Brain pericyte (primary cell): ENCODE measurements at regions not wholly inside any gene's neighbourhood (a gene's known extent, or its start where the extent isn't known, plus 50 kb on each side); places are given as distances from the start of the nearest gene placed in this dataset.

Source experiments
- DNase-seq: peaks from one replicate; pipeline ENCODE4 v3.0.0-alpha.2; 2012; ENCODE audit warnings: low read depth, low spot score

DNA sequence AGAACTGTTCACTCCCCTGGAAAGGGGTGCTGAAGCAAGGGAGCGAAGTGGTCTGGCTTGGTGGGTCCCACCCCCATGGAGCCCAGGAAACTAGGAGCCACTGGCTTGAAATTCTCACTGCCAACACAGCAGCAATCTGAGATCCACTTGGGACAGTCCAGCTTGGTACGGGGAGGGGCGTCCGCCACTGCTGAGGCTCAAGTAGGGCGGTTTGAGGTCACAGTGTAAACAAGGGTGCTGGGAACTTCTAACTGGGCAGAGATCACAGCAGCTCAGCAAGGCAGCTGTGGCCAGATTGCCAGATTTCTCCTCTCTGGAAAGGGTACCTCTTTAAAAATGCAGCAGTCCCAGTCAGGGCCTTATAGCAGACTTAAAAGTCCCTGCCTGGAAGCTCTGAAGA lies 53.9 kb upstream of the GALNTL6 start:
- DNase-seq, result no peak

DNA sequence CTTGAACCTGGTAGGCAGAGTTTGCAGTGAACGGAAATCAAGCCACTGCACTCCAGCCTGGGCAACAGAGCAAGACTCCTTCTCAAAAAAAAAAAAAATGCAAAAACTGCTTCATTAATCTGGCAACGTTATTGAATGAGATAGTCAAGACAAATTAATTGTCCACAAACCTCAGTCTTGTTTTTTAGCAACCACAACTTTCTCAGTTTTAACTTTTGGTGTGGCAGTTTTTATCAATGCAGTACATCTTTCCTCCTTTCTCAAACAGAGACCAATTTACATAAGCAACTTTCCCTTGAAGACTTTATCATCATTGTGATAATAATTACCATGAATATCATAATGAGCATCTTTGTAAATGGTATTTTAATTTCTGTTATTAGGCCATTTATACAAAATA lies 61.7 kb upstream of the GALNTL6 start:
- no peak for DNase-seq

DNA sequence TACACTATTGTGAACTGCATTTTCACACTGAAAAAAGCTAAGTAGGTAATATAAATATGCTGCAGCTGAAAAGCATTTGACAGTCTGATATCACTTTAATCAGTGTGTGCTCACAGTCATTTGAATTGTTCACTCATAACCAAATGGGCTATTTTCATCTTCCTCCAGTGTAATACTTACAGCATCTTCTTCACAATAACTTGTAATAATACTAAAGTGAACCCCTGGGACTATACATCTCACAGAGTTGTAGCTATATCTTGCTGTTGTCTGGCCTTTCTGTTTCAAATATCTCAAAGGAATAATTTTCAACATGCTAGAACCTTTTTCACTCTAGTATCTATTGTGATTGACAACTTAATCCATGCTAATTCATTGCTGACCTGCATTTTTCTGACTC lies 66.8 kb upstream of the GALNTL6 start:
- no peak for DNase-seq

DNA sequence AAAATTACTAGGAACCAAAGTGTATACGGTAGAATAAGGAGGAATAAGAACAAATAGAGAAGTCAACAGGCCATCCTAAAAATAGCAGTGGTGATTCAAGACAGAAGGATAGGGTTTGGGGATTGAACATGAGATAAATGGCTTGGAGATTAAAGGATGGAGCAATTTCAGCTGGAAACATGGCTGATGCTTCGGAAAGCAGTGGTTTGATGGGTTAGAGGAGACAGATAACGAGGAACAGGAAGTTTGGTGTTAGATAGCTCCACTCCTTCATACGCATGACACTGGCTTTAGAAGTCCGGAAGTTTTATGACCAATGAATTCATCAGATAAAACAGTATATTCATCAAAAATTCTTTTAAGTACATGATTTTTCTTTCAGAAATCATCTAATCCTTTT lies 70.8 kb upstream of the GALNTL6 start:
- DNase-seq, result no peak

DNA sequence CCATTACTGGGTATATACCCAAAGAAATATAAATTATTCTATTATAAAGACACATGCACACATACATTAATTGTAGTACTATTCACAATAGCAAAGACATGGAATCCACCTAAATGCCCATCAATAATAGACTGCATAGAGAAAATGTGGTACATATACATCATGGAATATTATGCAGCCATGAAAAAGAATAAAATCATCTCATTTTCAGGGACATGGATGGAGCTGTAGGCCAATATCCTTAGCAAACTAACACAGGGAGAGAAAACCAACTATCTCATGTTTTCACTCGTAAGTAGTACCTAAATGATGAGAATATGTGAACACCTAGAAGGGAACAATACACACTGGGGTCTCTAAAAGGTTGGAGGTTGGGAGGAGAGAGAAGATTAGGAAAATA lies 86.0 kb upstream of the GALNTL6 start:
- no peak for DNase-seq

DNA sequence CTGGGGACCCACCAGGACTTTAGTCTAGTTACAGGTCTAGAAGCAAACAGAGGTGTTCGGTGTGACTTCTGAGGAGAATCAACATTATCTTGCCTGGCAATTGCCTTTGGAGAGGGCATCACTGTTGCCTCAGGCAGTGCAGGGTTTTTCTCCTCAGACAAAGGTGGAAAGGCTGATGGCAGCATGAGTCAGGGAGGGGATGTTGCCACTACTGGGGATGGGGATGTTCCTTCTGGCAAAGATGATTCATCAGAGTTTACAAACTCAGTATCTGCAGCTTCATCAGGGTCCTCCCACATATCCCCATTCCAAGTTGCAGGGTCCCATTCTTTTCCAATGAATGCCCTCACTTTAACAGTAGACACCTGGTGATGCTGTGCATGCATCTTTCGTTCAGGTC lies 91.3 kb upstream of the GALNTL6 start:
- DNase-seq, result no peak

DNA sequence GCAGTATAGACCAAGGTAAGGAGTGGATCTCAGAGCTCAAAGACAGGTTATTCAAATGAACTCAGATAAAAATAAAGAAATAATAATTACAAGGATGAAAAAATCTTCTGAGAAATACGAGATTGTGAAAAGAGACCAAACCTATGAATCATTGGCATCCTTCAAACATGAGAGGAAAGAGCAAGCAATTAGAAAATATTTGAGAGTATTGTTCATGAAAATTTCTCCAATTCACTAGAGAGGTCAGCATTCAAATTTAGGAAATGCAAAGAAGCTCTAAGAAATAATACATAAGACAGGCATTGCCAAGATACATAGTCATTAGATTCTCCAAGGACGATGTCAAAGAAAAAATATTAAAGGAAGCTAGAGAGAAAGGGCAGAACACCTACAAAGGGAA lies 93.5 kb upstream of the GALNTL6 start:
- DNase-seq, result no peak

DNA sequence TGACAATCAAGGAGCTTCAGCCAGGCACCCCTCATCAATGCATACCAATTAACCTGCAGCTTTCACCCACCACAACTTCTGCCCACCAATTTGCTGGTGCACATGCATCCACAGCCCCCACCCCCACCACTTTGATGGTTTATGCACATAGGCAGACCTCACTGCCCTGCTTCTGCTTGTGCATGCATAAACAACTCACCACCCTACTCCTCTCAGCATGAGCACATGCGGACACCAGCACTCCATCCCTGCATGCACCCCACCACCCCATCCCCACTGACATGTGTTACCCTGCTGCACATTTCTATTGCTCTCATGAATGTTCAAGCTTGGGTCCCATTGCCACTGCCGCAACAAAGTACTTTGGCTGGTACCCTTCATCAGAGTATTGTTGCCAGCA lies 94.5 kb upstream of the GALNTL6 start:
- no peak for DNase-seq

DNA sequence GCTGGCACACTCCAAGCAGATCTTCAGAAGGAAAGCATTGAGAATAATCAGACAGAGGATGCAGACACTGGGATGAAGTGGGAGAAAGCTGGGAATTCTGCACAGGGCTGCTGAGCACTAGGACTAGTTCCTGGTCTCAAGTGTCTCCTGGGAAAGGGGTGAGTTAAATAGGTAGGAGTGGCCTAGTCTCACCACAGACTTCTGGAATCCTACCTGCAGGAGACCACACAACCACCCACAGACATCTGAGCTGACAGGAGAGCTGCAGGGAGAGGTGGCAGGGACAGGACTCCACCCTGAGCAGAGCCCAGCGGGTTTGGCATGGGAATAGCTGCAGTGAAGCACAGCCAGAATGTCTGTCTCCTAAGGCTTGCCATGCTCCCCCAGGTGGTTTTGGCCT lies 95.1 kb upstream of the GALNTL6 start:
- DNase-seq, result no peak

DNA sequence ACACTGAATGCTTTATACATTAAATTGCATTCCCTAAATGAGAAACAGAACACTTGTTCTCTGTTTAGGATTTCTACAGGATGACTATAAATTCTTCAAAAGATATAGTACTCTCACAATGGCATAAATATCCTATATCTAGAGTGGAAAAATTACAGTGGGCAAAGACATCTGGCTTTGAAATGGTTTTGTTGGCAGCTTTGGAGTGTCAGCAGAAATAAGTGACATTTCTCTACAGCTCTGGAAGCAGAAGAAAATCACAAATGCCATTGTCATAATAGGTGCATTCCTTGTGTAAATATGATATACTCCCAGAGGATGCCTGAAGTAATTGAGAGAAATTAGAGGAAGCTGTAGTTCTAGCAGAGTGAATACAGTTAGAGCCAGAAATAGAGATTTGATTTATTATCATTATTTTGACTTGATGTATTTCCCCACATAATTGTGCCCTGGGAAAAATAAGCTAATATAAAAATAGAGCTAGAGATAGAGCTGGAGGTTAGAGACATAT lies 95.9 kb upstream of the GALNTL6 start:
- no peak for DNase-seq

DNA sequence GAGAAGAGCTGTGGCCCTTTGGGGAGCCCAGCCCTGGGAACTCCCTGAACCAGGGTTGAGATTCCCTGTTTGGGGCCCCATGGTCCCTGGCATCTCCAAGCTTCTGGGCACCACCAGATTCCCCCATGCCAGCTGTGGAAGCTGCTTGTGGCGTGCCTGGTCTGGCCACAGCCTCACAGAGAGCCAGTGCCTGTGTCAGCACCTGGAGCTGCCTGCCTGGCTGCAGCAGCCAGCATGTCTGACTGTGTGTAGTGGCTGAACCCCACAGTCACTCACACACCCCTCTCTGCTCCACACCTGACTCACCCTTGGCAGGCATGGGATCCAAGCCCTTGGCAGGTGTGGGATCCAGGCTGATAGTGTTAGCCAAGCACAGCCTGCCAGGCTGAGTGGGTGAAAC lies 97.2 kb upstream of the GALNTL6 start:
- no peak for DNase-seq

DNA sequence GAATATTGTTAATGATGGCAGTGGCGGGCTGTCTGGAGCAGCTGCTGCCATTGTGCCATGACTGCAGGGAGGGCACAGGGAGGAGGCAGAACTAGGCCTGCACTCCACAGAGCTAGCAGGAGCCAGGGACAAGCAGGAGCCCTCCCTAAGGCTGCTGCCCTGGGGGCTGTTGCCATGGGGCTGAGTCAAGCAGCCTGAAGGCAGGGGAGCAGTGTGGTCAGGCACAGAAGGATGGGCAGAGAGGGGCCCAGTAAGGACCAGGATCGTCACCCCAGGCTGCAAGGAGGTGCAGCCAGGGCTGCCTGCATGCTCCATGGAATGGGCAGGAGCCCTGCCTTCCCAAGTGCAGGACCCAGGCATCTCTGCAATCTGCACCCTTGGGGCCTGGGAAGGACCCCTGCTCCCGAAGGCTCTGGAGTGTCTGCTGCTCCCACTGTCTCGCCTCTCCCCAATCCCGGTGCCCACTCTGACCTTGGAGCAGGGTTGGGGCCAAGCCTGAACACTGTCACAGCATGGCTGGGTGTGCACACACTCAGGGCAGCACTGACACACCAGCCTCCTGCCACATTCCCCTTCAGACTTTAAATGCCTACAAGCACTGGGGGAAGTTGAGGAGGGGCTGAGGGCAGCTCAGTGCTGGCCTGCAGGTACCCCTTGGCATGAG lies 98.3 kb upstream of the GALNTL6 start:
- DNase-seq, result no peak

DNA sequence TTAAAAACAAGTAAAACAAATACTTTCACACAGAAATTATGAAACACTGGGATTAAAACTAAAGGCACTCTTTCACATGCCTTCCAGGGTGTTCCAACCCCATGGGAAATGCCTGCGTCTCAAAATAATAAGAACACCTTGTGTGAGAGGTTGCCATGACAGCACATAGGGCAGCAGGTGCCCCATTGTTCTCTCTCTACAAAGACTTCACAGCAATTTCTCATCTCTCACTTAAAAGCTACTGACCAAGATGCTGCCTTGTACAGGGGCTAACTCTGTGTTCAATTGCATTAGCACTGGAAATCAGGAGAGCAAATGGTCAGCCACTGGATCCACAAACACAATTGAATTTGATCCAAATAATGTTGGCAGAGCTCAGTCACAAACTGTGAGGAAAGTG lies 102.5 kb upstream of the GALNTL6 start:
- DNase-seq, result no peak

DNA sequence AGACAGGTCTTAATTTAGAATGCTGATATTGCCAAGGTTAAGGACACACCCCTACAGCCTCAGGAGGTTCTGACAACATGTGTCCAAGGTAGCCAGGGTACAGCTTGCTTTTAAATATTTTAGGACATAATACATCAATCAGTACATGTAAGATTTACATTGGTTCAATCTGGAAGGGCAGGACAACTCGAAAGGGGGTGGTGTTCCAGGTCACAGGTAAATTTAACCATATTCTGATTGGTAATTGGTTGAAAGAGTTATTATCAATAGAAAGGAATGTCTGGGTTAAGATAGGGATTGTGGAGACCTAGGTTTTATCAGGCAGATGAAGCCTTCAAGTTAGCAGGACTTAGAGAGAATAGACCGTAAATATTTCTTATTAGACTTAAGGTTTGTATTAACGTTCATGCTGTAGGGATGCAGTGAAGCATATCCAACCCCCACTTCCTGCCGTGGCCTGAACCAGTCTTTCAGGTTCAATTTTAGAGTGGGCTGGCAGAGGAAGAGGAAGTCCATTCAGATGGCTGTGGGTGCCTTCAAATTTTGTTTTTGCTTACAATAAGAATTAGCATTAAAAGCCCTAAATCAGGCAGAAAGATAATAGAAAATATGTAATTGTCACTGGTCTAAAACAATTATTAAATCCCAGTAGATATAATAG lies 136.5 kb upstream of the GALNTL6 start:
- no peak for DNase-seq

DNA sequence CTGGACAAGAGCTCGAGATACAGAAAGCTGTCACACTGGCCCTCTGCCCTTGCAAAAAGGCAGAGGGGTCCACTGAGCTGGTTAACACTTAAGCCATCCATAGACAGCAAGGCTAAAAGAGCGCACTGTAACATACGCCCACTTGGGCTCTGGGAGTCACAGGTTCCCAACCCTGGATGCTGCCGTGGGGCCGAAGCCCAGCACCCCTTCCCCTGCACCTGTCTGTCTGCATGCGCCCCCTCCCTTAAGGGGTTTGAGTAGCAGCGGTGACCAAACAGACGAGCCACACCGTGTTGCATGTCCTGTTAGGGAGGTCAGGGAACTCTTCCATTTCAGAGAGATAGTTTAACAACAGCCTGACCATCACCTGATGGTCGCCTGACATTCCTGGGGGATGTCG lies 138.4 kb upstream of the GALNTL6 start:
- no peak for DNase-seq

DNA sequence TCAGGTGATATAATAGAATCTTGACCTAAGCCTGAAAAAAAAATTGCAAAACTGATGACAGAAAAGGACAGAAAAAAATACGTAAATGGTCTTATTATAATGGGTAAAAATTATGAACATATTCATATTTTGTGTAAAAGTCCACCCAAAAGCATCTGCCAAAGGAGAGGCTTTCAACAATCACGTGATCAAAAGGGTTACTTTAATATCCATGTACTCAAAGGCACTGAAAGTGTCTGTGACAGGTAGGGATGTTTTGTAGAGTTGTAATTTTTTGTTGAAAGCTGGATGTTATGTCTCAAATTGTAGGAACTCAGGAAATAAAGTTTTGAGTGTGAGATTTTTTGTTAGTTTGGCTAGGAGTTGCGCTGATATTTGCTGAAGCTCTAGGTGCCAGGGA lies 144.8 kb upstream of the GALNTL6 start:
- DNase-seq, result no peak

DNA sequence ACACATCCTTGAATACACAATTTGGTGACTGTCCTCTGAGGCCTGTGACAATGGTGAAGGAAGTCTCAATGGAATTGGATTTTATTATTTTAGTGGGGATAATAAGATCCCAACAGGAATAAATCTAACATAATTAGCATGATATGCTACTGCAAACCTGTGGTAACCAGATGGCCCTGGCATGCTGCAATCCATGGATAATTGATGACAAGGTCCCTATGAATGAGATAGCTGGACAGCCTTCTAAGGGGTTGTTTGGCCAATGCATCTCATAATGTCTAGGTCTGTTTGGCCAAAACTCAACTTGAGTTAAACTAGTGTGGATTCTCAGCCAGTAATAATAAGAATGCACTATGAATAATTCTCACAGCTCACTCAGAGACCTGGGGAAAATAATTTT lies 145.3 kb upstream of the GALNTL6 start:
- DNase-seq, result no peak

DNA sequence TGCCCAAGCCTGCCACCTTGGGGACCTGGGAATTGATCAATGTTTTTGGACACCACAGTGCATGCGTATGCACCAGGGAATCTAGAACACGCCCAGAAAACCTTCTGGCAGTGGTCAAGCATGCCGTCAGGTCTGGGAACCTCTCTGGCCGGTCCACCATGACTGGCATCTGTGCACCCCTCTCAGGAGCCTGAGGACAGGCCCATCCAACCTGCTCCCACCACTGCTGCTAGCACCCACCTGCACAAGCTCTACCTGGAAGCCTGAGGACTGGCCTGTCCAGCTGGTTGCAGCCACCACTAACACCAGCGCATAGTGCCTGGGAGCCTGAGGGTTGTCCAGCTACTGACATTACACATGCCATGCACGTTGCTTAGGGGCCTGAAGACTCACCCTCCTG lies 162.1 kb upstream of the GALNTL6 start:
- no peak for DNase-seq

DNA sequence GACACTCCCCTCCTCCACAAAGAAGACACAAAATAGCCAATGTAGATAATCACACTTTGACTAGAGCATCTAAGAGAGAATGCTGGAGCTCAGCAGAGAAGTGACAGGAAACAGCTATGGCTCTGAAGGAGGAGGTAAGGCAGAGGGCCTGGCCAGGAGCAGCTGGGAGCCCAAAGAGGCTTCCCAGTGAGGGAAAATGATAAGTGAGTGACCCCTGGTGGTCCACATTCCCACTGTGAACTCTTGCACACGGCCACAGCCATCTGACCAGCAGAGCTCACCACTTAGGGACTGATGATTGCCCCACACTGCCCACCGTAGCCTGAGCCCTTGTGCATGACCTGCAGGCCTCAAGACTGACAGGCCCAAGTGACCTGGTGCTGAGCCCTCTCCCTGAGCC lies 162.7 kb upstream of the GALNTL6 start:
- DNase-seq, result no peak

DNA sequence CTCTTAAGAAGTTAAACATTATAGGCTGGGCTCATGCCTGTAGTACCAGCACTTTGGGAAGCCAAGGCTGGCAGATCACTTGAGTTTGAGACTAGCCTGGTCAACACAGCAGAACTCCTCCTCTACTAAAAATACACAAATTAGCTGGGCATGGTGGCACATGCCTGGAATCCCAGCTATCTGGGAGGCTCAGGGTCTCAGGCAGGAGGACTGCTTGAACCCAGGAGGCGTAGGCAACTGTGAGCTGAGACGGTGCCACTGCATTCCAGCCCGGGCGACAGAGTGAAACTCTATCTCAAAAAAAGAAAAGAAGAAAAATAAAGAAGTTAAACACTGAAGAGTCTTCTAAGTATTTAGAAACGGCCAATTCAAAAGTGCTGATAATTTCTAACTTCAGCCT lies 164.3 kb upstream of the GALNTL6 start:
- DNase-seq, result no peak

DNA sequence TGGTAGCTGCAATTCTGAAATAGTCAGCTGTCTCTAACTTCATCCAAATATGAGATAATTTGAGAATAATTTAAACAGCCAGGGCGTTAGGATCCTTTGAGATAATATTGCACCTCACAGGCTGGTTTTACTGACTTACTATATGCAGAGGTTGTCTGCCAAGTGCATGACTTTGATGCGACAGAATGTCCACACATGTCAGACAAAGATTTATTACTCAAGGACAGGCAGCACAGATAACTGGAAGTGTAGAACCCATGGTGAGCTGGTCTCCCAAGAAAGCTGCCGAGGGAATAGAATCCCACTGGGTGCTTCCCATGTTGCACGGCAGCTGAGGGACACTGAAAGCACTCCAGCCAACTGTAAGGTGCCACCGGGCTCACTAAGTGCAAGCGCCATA lies 166.2 kb upstream of the GALNTL6 start:
- no peak for DNase-seq

DNA sequence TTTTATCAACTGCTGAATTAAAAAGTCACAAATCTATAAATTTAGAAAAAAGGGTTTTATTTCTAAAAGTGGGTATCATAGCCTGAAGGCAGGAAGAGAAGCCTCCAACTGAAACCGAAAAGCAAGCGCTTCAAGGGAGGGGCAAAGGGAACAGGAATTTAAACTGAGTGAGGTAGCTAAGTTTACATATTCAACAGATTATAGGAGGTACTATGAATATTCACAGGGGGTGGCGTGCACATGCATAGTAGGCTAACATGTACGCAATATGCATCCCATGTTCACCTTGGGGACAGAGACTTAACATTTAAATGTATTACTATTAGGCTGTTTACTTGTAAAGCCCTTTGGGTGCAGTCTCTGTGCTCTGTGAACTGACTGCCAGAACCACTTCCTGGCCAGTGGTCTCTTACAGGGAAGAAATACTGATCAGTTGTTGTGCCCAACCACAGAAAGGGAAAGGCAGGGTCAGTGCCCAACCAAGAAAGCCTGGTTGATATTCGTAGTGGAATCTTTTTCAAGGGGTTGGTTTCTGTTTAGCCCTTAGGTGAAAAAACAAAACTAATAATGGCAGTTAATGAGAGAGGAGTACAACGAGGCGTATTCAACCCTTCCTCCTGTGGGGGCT lies 168.7 kb upstream of the GALNTL6 start:
- DNase-seq, result no peak

DNA sequence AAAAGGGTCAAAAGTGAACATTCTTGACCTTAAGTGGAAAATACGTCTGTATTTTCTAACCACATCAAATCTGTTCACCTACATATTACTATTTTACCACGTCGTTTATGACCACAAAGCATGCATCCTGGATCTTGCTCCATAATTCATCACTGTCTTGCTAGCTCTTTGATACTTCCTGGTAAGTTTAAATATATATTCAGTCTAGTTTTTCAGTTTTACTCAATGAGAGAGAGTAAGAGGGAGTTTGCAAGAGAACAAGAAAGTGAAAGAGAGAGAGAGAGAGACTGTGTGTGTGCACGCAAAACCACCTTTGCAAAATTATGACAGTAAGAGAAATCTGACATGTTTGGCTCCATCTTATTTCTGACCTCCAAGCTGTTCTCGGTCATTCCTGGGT lies 173.7 kb upstream of the GALNTL6 start:
- no peak for DNase-seq
